ENCODE measurements at regions not wholly inside any gene's neighbourhood (a gene's known extent, or its start where the extent isn't known, plus 50 kb on each side); places are given as distances from the start of the nearest gene placed in this dataset.

DNA sequence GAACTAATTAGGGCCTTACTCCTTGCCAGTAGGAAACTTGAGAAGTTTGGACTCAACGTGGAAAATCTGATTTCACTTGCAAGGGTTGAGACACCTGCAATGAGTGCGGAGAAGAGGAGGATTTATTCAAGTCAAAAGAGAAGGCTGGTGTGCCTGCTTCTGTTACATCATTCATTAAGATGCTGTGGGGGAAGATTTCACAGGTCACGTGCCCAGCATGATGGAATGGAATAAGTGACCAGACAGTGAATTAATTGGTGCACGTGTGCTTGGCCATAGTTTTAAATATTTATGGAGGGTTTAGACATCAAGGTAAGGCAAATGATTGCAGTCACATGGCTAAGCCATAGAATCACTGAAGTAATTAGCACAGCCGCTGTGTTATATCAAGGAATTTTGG lies 155.0 kb downstream of the C7orf25 start:
- no peak for DNase-seq

DNA sequence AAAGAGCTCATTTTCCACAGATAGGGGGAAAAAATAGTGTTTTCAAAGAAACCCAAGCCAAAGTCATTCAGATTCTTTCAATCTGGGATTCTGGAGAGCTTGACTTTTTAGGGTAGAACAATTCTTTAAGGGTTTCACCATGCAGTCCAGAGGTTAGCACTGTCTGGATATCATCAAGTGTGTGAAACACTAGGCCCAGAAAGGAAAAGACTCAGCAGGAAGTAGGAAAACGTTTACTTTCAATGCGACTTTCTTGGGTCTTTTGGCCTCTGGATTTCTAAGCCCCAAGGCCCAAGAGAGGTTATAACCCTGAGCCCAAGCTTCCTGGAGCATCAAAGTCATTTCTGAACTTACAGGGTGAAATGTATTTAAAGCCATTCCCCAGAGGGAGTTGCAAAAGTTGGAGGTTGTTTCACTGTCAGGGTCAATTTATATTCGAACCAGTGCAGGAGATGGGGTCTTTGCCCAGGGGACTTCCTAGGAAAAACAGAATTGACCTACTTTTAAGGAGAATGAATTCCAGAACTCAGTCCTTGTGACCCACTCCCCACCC lies 158.0 kb downstream of the C7orf25 start:
- no peak for DNase-seq

DNA sequence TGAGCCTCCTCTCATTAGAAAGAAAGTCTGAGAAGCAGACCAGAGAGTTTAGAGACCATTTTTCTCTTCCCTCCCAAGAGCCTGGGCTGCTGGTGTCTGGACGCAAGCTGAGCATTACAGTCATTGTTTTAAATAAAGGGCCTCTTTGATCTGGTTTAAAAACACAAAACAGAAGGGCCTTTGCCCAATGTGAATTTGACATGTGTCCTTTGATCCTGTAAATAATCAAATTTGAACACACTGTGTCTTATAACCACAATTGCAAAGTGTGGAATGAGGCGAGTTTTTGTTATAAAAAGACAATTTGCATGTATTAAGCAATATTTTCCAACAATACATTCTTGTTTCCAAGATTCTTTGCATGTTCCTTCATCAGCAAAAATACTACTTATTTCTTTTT lies 158.5 kb downstream of the C7orf25 start:
- no peak for DNase-seq

DNA sequence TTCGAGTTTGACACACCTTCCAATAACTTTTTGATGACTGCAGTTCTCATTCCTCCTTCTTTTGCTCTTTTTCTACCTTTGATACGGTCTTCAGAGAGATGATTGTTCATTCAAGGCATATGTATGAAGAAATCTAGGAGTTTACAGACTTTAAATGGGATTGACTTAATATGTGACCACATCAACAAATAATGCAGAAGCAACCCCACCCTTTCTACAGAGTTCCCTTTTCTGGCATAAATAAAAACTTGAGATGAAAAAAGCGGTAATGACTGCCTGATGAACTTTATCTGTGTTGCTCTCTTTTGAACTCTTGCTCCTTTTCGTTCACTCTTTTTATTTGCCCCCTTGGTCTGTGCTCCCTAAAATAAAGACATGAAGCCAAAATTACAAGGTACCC lies 161.7 kb downstream of the C7orf25 start:
- no peak for DNase-seq

DNA sequence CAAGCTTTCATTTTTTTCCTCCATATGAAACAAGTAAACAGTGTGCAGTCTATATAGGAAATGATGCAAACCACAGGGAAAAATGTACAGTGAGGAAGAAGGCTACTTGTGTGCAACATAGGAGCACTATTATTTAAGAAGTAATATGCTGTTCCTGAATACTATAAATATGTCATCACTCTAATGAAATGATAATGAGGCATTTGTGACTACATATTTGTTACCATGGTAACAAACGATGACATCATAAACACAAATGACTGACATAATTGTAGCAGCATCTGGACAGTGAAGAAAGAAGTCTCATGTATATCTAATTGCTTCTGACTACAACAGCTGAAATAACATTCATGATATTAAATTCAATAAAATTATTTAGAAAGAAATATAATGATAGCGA lies 164.8 kb downstream of the C7orf25 start:
- no peak for DNase-seq

DNA sequence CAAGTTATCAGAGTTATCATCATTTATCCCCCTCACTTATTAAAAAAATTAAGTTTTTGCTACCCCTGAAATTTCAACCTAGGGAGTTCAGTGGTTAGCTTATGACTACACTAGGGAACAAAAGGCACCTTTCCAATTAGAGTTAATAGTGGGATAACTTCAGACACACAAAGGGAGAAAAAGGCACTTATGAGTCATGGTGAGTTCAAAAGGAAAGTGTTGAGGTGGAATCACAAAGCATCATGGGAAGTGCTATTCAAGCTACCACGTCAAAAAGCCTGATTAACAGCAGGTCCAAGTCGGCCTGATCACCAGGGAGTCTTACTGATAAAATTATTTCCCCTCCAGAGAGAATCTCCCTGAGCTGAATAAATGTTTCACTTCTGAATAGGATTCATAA lies 165.7 kb downstream of the C7orf25 start:
- DNase-seq = no peak

DNA sequence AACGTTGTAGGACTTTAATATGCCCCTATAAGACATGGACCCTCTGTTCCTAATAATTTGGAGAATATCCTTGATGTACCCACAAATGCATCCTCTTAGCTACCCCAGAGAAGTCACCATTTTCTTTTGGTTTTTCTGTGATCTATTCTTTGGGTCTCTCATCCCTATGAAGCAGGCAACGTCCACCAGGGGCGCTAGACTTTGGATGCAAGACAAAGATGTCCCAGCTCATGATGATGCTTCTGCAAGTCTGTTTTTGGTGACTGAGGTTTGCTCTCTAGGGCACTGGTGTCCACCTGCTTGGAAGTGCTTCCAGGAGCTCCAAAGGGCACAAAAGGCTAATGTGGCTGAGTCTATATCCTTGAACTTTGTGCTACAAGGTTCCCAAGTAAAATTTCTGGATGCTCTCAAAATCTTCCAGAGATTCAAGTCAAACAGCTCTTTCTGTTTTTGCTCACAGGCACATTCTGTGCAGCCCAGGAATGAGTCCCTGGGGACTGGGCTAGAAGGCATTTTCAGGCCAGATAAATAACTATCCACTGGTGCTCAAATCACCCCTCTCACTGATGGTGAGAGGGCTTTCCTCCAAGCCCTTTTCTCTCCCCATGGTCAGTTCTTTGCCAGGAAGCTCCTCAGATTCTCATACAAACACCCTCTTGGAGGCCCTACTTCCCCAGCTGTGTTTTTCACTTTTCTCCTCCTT lies 166.4 kb downstream of the C7orf25 start:
- DNase-seq = no peak

DNA sequence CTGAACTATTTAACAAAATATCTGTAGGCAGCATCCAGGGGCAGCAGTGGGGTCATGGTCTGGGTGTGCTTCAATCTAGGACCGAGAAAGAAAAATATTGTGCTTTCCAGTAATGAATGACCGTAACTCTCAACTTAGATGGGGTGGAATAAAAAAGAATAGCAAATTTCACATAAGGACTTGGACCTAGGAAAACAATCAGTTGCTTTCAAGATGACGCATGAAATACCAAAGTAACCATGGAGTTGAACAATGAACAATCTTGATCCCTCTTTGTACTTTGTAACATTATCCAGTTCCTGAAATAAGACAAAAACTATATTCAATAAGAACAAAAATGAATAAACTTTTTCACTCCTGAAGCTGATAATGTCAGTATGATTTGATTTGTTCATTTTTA lies 167.1 kb downstream of the C7orf25 start:
- no peak for DNase-seq

DNA sequence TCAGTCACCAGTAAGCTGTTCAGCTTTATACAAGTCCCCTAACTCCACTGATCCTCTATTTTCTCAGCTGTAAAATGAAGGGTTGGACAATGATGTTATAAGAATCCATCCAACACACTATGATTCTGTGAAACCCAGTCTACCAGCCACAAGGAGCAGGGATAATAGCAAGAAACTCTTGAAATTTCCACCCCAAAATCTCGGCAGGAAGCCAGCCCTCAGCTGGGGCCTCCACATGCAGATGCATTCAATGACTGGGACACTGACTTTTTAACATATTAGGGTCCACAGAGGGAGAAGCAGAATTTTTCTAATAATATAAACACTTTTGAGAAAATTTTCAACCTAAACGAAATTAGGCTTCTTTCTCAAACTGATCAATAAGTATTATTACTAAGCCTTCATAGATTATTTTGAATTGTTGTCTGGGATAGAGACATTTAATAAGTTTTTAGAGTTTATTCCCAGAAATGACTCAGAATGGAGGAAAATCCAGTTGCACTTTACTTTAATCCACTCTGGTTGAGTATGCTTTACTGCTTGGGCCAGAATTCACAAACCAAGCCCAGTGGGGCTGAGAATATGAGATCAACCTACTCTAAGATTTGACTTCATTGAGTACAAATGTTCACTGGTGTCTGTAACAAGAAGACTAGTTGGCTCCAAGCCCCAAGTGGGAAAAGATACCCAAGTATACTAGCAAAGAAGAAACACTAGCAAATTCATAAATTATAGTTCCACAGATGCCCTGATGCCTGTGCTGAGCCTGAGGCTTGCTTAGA lies 168.6 kb downstream of the C7orf25 start:
- no peak for DNase-seq

DNA sequence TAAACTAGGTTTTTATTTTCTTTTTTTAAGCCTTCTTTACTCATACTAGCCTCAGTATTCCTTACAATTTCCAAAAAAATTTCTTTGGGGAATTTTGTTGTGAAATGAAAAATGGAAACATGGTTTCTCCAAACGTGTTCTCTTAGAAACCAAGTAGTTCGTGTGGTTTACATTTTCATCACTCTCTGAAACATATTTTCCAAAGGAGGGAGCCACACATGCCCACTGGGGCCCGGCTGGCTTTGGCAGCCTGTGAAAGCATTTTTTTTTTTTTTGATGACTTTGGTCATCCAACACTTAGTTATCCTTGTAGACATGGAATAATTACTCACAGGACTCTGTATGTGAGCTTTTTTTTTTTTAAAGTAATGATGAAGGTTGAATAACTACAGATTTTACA lies 169.6 kb downstream of the C7orf25 start:
- DNase-seq = no peak

DNA sequence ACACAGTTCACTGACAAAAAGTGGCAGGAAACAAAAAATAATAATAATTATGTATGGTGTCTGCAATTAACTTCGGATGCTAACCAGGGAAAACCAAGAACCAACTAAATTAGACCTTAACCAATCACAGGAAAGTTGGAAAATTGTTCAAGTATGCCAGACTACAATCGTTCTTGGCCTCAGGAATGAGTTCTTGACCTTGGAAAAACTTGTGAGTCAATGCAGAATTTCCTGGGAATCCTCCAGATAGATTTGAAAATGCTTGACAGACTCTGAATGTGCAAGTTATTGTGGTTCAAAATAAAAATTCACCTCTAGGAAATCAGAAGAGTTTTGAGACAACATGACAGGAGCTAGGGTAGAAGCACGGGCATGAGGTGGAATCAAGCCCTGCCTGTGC lies 171.5 kb downstream of the C7orf25 start:
- DNase-seq = no peak

DNA sequence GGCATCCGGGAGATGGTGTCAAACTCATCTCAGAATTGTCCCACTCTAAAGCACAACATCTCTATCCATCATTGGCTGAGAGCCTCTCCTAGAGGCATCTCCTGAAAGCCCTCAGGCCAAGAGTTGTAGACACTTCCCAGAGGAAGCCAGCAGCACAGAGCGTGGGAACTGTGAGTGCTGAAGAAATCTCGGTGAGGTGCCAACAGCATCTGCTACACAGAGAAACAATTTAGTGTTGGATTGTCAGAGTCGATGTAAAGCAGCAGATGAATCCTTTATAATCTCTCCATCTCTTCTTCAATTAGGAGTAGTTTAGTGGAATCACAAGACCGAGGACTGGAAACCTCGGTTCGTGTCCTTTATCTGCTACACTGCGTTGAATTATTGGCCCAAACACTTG lies 172.2 kb downstream of the C7orf25 start:
- no peak for DNase-seq

DNA sequence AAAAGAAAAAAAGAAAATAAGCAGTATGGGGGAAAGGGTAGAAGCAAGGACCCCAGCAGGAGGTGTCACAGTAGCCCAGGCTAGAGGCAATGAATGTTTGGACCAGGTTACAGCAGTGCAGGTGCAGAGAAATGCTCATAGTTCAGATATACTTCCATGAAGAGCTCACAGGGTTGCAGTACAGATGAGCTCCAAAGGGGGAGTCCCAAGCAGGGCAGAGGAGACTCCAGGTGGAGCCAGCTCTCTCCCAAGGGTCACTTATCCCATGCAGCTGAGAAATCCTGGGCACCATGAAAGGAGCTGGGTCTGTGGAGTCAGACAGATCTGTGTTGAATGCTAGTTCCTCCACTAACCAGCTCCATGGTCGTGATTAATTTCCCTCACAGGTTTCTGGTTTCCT lies 174.9 kb downstream of the C7orf25 start:
- DNase-seq = no peak

DNA sequence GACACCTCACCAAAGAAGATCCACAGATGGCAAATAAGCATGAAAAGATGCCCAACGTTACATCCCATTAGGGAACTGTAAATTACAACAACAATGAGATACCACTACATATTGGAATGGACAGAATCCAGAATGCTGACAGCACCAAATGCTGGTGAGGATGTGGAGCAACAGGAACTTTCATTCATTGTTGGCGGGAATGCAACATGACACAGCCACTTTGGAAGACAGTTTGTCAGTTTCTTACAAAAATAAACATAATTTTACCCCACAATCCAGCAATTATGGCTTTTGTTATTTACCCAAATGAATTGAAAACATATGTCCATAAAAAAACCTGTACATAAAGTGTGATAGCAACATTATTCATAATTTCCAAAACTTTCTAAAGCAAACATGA lies 176.8 kb downstream of the C7orf25 start:
- no peak for DNase-seq

DNA sequence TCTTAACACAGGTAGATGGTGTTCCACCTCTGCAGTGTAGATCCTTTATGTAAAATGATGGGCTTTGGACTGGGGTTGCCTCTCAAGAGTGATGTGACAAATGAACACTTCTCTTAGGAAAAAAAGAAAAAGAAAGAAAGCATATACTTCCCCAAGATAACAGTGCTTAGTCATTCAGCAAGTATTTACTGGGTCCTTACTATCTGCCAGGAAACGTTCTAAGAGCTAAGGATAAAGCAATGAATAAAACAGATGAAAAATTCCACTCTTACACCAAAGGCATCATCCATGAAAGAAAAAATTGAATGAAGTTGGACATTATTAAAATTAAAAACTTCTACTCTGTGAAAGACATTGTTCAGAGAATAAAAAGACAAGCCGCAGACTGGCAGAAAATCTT lies 177.3 kb downstream of the C7orf25 start:
- DNase-seq = no peak

DNA sequence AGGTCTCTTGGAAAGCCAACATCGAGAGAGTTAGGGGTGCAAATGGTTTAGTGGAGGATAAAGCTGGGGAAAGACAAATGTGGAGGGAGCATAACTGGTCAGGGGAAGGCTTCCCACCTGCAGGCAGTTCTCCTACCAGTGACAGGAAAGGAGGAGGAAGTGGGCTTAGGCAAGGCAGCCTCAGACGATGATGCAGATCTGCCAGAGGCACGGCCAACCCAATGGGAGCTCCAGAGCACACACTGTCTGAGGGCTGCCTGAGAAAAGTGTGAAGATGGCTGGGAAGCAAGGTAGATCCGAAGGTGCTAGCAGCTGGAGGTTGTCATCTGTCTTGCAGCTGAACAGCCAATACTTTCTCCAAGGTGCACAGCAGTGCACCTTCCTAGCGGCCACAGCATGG lies 178.8 kb downstream of the C7orf25 start:
- no peak for DNase-seq

DNA sequence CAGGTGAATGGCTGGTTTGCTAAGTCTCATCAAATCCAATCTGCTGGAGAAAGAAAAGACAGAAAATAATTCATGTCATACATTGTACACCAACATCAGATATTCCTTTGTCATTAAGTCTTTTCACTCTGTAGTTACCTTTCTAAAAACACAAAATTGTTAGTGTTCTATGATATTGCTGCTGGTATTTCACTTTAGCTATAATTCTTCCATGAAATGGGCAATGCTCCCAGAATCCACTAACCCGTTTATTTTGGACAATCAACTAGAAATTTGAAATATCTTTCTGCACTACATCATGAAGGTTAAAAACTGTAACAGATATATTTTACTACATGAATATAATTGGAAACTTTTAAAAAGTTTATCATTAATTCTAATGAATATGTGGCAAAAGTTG lies 181.3 kb downstream of the C7orf25 start:
- DNase-seq = no peak

DNA sequence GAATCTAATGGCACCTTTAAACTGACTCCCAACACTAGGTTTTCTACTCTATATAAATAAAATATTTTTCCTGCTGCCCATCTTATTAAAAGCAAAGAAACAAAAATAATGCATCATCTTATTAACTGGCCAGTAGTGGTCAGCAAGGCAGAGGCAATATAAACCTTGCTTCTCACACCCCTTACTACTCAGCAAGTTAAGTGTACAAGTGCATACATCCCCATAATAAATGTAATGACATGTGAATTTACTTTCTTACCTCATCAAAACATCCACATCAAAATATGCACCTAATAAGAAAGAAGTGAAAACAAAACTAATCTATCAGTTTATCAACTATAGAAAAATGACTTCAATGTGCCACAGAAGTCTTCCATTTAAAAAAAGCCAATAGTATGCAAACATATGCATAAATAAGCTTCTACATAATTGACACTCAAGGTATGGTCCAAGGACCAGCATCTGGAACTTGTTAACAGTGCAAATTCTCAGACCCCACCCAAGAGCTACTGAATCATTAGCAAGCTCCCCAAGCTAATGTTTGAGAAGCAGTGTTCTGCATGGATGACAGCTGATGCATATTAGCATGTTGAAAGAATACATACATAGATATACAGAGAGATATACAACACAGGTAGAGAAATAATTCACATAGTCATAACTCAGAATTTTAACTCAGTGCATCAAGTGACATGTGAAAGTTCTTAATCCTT lies 182.7 kb downstream of the C7orf25 start:
- DNase-seq = no peak

DNA sequence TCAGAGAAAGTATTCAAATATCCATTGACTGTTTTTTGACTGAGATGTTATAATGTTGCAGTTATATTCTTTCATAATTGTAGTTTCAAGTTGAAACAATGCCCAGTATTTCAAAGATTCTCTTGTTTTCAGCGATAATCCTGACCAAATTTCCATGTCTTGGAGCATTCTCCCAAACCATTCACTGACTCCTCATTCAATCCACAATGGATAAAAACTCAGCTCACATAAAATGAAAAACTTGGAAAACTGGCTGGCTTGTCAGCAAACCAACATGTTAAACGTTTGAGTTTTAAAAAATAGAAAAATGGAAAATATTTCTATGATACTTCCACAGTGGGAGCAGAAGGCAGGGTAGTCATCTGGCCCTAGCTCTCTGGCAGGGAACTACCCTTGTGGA lies 184.4 kb downstream of the C7orf25 start:
- no peak for DNase-seq

DNA sequence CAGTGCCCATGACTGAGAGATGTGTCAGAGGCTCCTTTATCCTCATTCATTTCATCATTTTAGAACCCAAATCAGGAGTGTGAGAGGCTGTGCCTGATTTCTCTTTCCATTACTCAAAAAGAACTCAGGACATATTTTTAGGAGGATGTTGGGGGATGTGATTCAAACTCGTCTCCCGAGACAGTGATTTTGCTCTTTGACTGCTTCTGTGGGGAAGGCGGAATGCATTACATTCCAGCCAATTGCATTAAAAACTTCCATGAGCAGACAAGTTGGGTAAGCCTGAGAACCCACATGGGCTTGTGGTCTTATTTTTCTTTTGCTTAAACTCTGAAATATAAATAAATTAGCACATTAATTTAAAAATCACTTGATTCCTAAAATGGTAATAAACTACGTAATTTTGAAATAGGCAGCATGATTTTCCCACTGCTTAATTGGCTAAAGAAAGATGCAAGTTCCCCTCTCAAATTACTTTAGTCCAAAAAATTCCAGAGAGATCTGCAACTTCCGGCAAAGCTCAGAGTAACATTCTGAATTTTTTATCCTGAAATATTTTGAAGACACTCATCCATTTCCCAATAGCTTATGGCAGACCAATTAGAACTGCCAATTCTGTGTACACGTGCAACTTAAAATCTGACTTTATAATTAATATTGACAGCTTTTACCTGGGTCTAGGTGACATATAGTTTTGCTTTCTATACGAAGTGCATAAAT lies 185.6 kb downstream of the C7orf25 start:
- no peak for DNase-seq

DNA sequence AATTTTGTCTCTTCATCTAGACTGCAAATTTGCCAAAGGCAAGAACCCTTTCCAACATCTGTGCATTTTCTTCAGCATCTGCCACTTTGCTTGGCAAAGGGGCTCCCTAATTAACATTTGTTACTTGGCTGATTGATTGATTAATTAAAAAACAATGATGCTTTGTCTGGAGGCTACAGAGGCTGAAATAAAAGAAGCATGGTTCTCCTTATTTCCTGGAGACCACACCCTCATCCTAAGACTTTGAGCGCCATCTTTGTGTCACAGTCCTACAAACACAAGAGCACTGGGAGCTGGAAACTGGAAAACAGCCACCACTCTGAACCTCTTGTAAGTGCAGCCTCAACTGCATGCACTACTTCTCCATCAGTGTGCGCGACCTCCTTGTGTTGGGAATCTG lies 189.2 kb downstream of the C7orf25 start:
- DNase-seq = no peak

DNA sequence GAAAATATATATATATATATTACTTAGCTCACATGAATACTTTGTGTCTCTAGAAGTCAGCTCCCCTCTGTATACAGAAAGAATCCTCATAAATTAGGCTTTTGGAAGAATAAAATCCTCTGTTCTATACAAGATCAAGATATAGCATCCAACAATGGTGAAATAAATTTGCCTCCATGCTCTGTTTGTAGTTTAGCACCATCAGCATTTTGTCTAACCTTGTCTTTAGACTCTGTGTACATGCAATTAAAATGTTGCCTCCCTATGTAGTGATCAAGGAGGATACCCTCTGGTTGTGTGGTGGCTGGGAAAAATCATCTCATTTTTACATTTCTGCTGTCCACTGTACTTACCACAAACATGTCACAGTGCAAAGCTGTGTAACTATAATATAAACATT lies 189.7 kb downstream of the C7orf25 start:
- DNase-seq = no peak

Data from NCI-H1092 (cell line).